ENCODE measurements at regions not wholly inside any gene's neighbourhood (a gene's known extent, or its start where the extent isn't known, plus 50 kb on each side); places are given as distances from the start of the nearest gene placed in this dataset.

DNA sequence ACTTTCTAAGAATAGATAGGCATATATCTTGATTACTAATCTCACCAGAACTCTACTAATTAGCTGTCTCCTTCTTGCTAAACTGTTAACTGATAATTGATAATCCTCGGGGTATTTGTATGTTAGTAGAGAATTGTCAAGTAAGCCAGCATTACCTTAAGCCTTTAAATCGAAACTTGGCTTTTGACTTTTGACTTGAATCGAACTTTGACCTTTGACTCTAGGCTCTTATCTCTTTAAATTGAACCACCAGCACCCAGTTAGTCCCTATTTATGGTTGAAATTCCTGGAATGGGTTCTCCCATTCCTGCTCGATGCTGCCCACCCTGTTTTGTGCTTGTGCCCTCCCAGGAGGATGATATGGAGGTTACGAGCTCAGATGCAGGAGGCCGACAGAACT lies 244.4 kb downstream of the TGFB2 start:
- Histone ChIP-seq H3K9ac (ENCODE audit: extremely low read depth, low read length, poor library complexity, severe bottlenecking) (no peak overlapping the region), H3K4me3 (ENCODE audit: low read length) (no peak overlapping the region), H3K4me1 (ENCODE audit: control insufficient read depth, insufficient read depth, low read length) (no peaks in the 10 kb centered on the region), H3K36me3 (ENCODE audit: control insufficient read depth, insufficient read depth, low read length) (no peaks in the 10 kb centered on the region), H3K9me3 (ENCODE audit: control insufficient read depth, low read length) (peaks cover 8% of the 10 kb centered on the region), H3K27me3 (ENCODE audit: control insufficient read depth, insufficient read depth, low read length, poor library complexity, severe bottlenecking) (no peaks in the 10 kb centered on the region), H3K27ac (ENCODE audit: low read depth, low read length) (no peak overlapping the region)
- peaks cover 3% of the 10 kb centered on the region for H3K9me3 Mint-ChIP-seq
- no peak overlapping the region for H3K4me3 Mint-ChIP-seq
- TF ChIP-seq, protein P1, sequence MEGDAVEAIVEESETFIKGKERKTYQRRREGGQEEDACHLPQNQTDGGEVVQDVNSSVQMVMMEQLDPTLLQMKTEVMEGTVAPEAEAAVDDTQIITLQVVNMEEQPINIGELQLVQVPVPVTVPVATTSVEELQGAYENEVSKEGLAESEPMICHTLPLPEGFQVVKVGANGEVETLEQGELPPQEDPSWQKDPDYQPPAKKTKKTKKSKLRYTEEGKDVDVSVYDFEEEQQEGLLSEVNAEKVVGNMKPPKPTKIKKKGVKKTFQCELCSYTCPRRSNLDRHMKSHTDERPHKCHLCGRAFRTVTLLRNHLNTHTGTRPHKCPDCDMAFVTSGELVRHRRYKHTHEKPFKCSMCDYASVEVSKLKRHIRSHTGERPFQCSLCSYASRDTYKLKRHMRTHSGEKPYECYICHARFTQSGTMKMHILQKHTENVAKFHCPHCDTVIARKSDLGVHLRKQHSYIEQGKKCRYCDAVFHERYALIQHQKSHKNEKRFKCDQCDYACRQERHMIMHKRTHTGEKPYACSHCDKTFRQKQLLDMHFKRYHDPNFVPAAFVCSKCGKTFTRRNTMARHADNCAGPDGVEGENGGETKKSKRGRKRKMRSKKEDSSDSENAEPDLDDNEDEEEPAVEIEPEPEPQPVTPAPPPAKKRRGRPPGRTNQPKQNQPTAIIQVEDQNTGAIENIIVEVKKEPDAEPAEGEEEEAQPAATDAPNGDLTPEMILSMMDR (conservative IDR thresholded peaks at IDR 0.05), result no peak
- no peak overlapping the region for H3K27ac Mint-ChIP-seq
- WGBS, 2 experiments (ENCODE audit: insufficient coverage in 1 of 2, insufficient read length in 1 of 2), result 87 to 100% methylated on average over 1 to 6 of the region's 6 CpGs
- no peaks in the 10 kb centered on the region for H3K36me3 Mint-ChIP-seq (ENCODE audit: low read depth)
- no peaks in the 10 kb centered on the region for H3K27me3 Mint-ChIP-seq (ENCODE audit: insufficient read depth)
- peaks cover 23% of the 10 kb centered on the region for H3K4me1 Mint-ChIP-seq
- no peak for DNase-seq

DNA sequence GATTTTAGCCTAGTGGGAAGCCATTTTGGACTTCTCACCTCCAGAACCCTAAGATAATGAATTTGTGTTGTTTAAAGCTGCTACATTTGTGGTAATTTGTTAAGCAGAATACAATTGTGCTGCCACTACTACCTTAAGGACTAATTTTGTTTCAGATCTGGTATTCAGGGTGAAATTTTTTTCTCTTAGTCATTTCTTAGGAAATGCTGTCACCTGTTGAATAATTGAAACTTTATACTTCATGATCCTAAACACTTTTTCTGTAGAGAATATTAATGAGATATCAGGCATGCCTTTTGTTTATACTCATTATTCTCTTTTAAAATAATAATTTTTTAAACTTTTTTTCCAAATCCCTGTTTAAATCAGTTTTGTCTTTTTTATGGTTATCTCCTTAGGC lies 246.8 kb downstream of the TGFB2 start:
- Histone ChIP-seq H3K4me3 (ENCODE audit: low read length) (no peak overlapping the region), H3K4me1 (ENCODE audit: control insufficient read depth, insufficient read depth, low read length) (no peaks in the 10 kb centered on the region), H3K9me3 (ENCODE audit: control insufficient read depth, low read length) (peaks cover 8% of the 10 kb centered on the region), H3K27ac (ENCODE audit: low read depth, low read length) (no peak overlapping the region), H3K27me3 (ENCODE audit: control insufficient read depth, insufficient read depth, low read length, poor library complexity, severe bottlenecking) (no peaks in the 10 kb centered on the region), H3K36me3 (ENCODE audit: control insufficient read depth, insufficient read depth, low read length) (no peaks in the 10 kb centered on the region), H3K9ac (ENCODE audit: extremely low read depth, low read length, poor library complexity, severe bottlenecking) (no peak overlapping the region)
- peaks cover 3% of the 10 kb centered on the region for H3K9me3 Mint-ChIP-seq
- TF ChIP-seq, protein P1 (conservative IDR thresholded peaks at IDR 0.05), result no peak
- no peak for DNase-seq
- H3K27me3 Mint-ChIP-seq (ENCODE audit: insufficient read depth), result no peaks in the 10 kb centered on the region
- H3K27ac Mint-ChIP-seq, result no peak overlapping the region
- H3K4me1 Mint-ChIP-seq, result peaks cover 10% of the 10 kb centered on the region
- no peaks in the 10 kb centered on the region for H3K36me3 Mint-ChIP-seq (ENCODE audit: low read depth)
- H3K4me3 Mint-ChIP-seq, result no peak overlapping the region

DNA sequence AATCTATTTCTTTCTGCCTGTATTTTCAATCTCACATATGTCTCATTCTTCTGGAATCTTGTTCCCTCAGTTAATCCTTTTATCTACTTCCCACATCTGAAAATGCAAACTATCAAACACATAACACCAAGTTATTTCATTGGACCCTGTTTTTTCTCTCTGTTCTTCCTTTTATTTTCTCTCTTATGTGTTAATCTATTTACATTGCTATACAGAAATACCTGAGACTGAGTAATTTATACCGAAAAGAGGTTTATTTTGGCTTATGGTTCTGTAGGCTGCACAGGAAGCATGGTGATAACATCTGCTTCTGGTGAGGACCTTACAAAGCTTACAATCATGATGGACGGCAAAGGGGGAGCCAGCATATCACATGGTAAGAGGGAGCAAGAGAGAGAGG lies 247.6 kb downstream of the TGFB2 start:
- H3K9ac ChIP-seq (ENCODE audit: extremely low read depth, low read length, poor library complexity, severe bottlenecking), result no peak overlapping the region
- no peak overlapping the region for H3K4me3 ChIP-seq (ENCODE audit: low read length)
- no peak overlapping the region for H3K27ac Mint-ChIP-seq
- H3K27me3 ChIP-seq (ENCODE audit: control insufficient read depth, insufficient read depth, low read length, poor library complexity, severe bottlenecking), result no peaks in the 10 kb centered on the region
- no peak overlapping the region for H3K4me3 Mint-ChIP-seq
- H3K9me3 ChIP-seq (ENCODE audit: control insufficient read depth, low read length), result peaks cover 8% of the 10 kb centered on the region
- no peaks in the 10 kb centered on the region for H3K36me3 ChIP-seq (ENCODE audit: control insufficient read depth, insufficient read depth, low read length)
- TF ChIP-seq, protein P1 (conservative IDR thresholded peaks at IDR 0.05), result no peak
- peaks cover 3% of the 10 kb centered on the region for H3K9me3 Mint-ChIP-seq
- 83 to 87% methylated on average over 1 to 2 of the region's 2 CpGs for WGBS, 2 experiments (ENCODE audit: insufficient coverage in 1 of 2, insufficient read length in 1 of 2)
- H3K36me3 Mint-ChIP-seq (ENCODE audit: low read depth), result no peaks in the 10 kb centered on the region
- no peak overlapping the region for H3K27ac ChIP-seq (ENCODE audit: low read depth, low read length)
- H3K4me1 Mint-ChIP-seq, result peaks cover 8% of the 10 kb centered on the region
- no peaks in the 10 kb centered on the region for H3K27me3 Mint-ChIP-seq (ENCODE audit: insufficient read depth)
- no peaks in the 10 kb centered on the region for H3K4me1 ChIP-seq (ENCODE audit: control insufficient read depth, insufficient read depth, low read length)
- DNase-seq, result no peak

All from endodermal cell (in vitro differentiated cells).